ENCODE measurements at regions not wholly inside any gene's neighbourhood (a gene's known extent, or its start where the extent isn't known, plus 50 kb on each side); places are given as distances from the start of the nearest gene placed in this dataset.

- TF ChIP-seq CTCF (conservative IDR thresholded peaks at IDR 0.05; ENCODE audit: low read depth, low read length), result no peak
- no peak for TF ChIP-seq CEBPB (IDR thresholded peaks at IDR 0.05; ENCODE audit: low read depth, low read length)
- no peak for TF ChIP-seq MAFK (IDR thresholded peaks at IDR 0.05; ENCODE audit: low read depth, low read length)
- no peak for TF ChIP-seq POLR2A (IDR thresholded peaks at IDR 0.05; ENCODE audit: low read depth, low read length)
- no peak for TF ChIP-seq RFX5 (IDR thresholded peaks at IDR 0.05; ENCODE audit: low read depth, low read length)
- no peak for TF ChIP-seq BHLHE40 (IDR thresholded peaks at IDR 0.05; ENCODE audit: low read depth, low read length)
- no peak for TF ChIP-seq RAD21 (IDR thresholded peaks at IDR 0.05; ENCODE audit: low read length)
- TF ChIP-seq SMC3 (IDR thresholded peaks at IDR 0.05; ENCODE audit: low read depth, low read length), result no peak
Observed at GRCh38 chr5:175585567-175585966, 72.3 kb upstream of the HRH2 start.

Measured in IMR-90 (cell line).